HG02610 (cell line): ENCODE measurements at regions not wholly inside any gene's neighbourhood (a gene's known extent, or its start where the extent isn't known, plus 50 kb on each side); places are given as distances from the start of the nearest gene placed in this dataset.
"Not testable (repeated sequence)": the region's sequence is repeated elsewhere in the genome, so short reads cannot be mapped to it uniquely, and the experiment has no call there.

Experiments used
- ATAC-seq: cut with Tn5 transposase; IDR thresholded peaks from one replicate; pipeline ENCODE4 v1.9.1; 2021; ENCODE audit warnings: mild to moderate bottlenecking, moderate library complexity; ENCODE audit not compliant: unreplicated experiment

DNA sequence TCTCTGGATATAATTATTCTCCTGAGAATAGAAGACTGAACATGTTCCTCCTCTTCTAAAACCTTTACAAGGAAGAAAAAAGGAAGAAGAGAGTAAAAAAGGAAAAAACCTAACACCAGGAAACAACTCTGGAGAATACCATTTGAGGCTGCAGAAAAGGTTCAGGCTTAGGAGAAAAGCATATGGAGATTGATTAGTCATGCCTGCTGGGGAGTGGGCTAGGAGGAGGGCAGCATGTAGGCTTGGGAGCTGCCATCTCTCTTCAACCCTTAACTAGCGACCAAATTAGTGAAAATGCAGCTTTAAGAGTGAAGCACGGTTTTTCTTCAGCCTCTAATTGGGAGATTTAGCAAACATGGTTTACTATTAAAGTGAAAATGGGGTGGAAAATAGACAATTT, 273.0 kb upstream of the CRY1 start:
- ATAC-seq = no peak

GRCh38 chr12:107368586-107368985, 275.2 kb upstream of the CRY1 start:
- ATAC-seq = no peak

- ATAC-seq = no peak
Observed at GRCh38 chr12:107369006-107369405, 275.7 kb upstream of the CRY1 start.

DNA sequence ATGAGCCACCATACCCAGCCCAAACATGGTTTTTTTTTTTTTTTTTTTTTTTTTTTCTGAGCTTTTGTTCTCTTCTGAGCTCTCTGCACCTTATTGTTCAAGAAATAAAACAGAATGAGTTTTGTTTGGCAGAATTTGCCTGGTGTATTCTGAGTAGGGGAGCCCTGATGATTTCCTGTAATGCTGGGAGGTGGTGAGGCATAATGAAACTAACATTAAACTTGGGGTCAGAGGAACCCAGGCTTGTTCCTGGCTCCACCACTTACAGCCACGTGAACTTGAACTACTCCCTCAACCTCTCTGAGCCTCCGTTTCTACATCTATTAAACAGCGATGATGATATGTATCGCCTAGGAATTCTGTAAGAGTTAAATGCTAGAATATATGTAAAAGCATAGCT, 276.3 kb upstream of the CRY1 start:
- ATAC-seq = no peak

GRCh38 chr12:107372229-107372658, 278.9 kb upstream of the CRY1 start:
- ATAC-seq = no peak

DNA sequence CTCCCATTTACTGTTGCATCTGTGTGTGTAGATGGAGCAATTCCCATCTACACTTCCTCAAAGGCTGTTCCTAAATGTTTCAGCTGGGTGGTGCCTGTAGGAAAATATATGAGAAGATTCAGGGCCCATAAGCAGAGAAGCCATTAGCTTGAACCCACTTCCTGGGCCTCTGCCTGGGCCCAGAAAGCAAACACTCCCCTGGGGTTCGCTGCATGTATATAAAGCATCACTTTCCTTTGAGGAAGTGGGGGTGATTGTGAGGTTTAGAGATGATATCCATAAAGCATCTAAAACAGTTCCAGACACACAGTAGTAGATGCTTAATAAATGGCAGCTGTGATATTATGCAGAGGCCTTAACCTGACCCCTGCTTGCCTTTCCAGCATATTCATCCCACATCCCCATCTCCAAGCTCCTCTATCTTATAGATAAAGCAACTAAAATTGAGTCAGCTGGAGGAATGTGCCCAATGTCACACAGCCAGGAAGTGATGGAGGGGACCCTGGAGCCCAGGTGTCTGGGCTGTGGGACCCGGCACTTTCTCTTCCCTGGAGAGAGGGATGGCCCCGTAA, 280.0 kb upstream of the CRY1 start:
- ATAC-seq = no peak

DNA sequence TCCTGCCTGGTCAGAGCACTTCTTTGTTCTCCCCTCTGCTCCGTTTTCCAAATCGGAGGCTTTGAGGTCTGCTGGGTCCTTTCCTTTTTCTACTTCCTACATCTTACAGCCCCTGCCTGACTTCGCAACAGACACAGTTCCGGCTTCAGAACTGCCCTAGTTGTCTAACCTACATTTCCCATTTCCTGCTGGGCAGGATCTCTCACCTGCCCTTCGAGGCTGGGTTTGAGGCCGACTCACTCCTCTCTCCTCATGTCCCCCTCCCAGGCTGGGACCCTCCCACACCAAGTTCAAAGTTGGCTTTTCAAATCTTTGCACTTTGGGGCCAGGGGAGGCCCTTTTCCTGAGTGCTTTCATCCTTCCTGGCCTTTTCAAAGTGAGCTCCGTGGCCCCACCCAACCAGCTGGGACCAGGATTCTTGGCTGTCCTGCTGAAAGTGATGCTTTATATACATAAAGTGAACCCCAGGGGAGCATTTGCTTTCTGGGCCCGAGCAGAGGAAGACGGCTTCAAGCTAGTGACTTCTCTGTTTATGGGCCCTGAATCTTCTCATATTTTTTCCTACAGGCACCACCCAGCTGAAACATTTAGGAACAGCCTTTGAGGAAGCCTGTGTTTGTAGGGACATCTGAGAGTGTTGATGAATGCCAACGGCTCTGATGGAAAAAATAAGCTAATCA, 281.0 kb upstream of the CRY1 start:
- ATAC-seq = no peak

- ATAC-seq = no peak
Observed at GRCh38 chr12:107375231-107375630, 281.9 kb upstream of the CRY1 start.

DNA sequence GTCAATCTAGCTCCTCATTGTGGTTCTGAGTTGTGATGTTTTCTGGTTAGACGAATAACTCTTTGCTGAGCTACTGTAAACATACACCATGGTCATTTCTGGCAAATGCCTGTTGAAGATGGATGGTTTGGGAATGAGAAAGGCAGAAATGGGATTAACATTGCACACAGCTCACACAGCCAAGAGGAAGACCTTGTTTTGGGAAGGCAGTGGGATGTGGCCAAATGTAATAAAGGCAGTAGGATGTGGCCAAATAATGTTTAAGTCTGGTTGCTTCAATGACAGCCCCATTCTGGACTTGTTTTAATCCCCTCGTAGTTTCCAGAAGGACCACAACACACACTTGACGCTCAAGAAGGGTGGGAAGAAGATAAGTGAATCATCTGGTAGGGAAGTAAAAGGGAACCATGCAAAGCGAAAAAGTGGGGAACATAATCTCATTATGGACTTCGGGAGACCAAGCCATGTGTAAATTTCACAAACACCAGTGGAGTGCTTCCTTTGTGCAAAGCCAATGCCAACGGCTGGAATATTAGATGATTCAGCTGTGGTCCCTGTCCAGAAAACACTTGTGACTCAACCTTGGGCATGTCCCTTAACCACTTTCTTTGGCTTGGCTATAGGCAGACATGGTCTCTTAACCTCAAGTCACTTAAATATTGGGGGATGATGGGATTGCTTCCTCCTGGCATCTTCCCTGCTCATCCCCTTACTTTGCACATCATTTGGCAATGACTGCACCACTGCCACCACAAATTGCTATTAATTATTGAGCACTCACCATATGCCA, 284.4 kb upstream of the CRY1 start:
- ATAC-seq = no peak

DNA sequence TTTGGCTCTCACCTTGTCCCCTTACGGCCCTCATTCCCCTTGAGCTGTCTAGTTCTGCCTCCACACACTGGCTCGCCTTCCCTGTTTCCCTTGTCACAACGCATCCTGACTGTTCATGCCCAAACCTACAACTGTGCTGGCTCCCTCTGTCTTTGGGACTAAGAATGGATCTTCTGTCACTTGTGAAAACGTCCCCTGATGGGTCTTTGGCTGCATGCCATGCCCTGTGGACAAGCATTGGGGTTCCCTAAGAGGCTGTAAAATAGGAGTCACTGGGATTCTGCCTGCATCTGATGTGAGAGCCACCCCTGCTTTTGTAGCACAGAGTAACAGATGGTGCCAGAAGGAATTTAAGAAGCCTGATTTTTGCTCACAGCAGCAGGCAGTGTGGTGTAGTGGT, 285.3 kb upstream of the CRY1 start:
- no peak for ATAC-seq

GRCh38 chr12:107379142-107379851, 285.9 kb upstream of the CRY1 start:
- not testable (repeated sequence) for ATAC-seq

DNA sequence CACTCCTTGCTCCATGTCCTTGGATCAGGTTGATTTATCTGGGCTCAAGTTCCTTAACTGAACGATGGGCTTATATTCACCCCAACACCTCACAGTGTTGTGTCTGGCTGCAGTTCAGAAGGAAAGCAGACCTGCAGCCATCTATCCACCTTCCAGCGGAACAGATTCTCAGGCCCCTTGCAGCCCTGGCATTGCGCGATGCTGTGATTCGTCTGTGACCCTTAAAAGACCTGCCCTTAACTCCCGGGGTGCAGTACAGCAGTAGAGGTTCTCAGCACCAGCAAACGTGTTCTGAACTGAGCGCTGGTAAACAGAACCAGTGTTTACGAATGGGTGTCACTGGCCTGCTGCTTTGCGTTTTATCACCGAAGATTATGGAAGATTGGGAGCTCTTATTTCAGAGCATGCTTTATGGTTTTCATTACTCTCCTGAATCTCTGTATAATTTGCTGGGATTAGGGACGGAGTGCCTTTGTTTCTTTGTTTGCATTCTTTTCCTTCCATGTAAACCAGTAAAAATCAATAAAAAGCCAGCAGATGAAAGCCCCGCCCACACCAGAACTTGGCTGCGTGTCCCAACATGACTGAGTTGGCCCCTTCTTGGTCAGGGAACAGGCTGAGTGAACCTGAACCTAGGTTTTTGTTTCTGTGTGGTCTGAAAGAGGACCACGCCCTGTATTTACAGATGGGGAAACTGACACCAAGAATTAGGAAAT, 286.7 kb upstream of the CRY1 start:
- ATAC-seq = no peak

DNA sequence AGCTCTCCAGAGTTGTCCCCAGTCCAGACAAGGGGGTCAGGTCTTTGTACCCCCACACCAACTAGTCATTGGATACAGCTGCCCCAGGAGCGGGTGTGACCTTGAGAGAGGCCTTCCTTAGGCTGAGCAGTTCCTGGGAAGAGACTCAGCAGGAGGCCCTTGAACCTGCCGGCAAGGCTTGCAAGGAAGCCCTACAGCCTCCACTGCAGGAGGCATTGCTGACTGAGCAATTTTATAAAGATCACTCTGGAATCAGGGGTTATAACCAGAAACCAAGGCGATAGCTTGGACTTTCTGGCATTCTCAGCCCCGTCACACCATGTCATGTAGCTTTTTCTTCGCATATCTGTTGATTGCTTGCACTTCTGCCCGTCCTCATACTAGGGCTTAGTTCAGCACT, 291.3 kb upstream of the CRY1 start:
- no peak for ATAC-seq

- ATAC-seq = no peak
Observed at GRCh38 chr12:107385509-107385908, 292.2 kb upstream of the CRY1 start.

- no peak for ATAC-seq
Observed at GRCh38 chr12:107386569-107386968, 293.2 kb upstream of the CRY1 start.

DNA sequence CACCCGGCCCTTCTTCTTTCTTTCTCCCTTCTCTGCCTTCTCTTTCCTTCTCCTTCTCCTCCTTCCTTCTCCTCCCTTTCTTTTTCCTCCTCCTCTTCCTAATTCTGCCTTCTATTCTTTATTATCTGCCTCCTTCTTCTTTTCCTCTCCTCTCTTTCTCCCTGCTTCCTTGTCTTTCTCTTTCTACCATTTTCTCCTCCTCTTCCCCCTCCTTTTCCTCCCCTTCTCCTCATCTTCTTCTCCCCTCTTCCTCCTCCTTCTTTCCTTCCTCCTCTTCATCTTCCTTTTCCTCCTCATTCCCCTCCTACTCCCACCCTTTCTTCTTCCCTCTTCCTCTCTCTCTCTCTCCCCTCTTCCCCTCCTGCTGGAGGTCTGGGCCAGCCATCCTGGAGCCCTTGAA, 294.9 kb upstream of the CRY1 start:
- no peak for ATAC-seq

DNA sequence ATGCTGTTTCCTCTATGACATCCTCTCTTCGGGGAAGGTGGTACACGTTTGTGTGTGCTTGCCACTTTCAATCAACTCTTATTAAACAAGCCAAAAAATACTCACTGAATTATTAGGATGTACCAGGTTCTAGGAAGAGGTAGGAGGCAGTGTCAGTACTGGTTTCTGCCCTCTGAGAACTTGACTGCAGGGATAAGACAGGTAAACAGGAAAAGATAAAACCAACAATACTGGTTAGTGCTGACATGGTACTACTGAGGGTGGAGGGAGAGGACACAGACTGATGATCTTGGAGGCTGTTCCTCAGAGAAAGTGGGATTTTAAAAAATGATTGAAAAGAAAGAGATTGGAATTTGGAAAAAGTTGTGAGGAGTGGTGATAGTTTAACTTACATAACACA, 295.2 kb upstream of the PWP1 start:
- no peak for ATAC-seq

DNA sequence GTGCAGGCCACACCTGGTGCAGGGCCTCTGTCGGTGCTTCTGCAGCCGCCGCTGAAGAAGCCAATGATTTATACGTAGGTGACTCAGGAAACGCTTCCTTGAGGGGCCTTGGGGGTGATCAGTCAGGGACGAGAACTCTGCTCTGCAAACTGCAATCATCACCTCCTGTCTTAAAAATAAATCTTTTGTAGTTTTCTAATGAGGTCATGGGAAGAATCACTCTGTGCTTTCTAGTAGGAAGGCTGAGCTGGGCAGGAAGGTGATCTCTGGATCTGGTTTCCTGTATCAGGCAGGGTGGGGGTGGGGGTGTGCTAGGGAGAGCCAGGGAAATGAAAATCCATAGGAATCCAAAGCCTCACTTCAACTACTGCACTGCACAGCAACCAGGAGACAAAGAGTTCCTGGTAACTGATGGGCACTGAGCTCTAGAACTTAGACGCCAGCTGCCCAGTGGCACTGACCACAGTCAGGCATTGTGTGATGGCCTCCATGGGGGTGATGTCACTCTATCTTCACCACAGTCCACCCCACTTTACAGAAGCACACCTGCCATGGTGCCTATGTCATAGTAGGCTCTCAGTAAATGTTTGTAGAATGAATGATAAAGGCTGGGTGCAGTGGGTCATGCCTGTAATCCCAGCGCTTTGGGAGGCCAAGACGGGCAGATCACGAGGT, 292.4 kb upstream of the PWP1 start:
- ATAC-seq = no peak

DNA sequence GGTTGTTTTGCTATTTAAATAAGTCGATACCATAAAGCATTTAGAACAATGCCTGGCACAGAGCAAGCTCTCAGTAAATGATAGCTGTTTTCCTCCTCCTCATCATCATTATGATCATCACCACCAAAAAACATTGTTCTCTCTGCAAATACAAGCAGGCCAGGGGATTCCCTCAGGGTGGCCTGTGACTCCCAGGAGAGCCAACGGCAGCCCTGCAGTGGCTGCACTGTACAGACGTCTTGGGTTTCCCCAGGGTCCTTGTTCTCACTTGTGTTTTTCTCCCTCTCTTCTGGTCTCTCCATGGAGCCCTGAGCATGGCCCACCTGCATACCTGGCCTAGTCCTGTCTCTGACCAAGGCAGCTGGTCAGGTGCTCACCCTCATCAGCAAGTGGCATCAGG, 290.9 kb upstream of the PWP1 start:
- ATAC-seq = no peak

GRCh38 chr12:107395817-107396216, 289.8 kb upstream of the PWP1 start:
- ATAC-seq = no peak
